ENCODE measurements at regions not wholly inside any gene's neighbourhood (a gene's known extent, or its start where the extent isn't known, plus 50 kb on each side); places are given as distances from the start of the nearest gene placed in this dataset.

DNA sequence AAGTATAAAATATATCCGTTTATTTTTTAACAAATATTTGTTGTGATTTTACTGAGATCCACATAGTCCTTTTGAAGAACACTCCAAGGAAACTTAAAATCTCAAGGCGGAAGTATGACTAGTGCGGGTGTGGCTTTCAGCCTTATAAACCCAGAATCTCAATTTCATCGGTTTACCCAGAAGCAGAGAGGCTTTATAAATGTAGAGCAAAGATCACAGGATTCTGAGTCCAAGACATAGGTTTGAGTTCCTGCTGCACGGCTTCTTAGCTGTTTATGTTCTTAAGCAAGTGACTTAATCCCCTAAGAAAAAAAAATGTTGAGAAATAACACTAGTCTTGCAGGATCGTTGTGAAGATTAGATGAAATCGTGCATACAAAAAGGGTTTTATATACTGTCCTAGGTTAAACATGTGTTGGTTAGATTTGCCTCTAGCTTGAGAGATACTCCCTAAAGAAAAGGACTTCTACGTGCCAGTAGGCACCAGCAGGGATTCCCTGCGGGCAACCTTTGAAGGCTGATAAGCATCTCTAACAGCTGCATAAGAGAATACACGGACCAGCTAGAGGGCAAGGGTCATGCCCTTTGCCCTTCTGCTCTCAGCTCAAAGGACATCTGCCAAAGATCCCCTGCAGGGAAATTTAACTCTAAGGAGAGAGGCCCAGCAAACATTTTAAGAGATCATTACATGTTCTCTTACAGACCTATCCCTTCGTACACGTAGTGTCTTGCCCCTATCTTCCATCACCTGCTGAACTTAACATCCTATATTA, 130.4 kb upstream of the MIR17HG start:
- TF ChIP-seq, protein P1, sequence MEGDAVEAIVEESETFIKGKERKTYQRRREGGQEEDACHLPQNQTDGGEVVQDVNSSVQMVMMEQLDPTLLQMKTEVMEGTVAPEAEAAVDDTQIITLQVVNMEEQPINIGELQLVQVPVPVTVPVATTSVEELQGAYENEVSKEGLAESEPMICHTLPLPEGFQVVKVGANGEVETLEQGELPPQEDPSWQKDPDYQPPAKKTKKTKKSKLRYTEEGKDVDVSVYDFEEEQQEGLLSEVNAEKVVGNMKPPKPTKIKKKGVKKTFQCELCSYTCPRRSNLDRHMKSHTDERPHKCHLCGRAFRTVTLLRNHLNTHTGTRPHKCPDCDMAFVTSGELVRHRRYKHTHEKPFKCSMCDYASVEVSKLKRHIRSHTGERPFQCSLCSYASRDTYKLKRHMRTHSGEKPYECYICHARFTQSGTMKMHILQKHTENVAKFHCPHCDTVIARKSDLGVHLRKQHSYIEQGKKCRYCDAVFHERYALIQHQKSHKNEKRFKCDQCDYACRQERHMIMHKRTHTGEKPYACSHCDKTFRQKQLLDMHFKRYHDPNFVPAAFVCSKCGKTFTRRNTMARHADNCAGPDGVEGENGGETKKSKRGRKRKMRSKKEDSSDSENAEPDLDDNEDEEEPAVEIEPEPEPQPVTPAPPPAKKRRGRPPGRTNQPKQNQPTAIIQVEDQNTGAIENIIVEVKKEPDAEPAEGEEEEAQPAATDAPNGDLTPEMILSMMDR (IDR thresholded peaks at IDR 0.05; ENCODE audit: insufficient read depth, low read length), result no peak
- TF ChIP-seq, protein P2, sequence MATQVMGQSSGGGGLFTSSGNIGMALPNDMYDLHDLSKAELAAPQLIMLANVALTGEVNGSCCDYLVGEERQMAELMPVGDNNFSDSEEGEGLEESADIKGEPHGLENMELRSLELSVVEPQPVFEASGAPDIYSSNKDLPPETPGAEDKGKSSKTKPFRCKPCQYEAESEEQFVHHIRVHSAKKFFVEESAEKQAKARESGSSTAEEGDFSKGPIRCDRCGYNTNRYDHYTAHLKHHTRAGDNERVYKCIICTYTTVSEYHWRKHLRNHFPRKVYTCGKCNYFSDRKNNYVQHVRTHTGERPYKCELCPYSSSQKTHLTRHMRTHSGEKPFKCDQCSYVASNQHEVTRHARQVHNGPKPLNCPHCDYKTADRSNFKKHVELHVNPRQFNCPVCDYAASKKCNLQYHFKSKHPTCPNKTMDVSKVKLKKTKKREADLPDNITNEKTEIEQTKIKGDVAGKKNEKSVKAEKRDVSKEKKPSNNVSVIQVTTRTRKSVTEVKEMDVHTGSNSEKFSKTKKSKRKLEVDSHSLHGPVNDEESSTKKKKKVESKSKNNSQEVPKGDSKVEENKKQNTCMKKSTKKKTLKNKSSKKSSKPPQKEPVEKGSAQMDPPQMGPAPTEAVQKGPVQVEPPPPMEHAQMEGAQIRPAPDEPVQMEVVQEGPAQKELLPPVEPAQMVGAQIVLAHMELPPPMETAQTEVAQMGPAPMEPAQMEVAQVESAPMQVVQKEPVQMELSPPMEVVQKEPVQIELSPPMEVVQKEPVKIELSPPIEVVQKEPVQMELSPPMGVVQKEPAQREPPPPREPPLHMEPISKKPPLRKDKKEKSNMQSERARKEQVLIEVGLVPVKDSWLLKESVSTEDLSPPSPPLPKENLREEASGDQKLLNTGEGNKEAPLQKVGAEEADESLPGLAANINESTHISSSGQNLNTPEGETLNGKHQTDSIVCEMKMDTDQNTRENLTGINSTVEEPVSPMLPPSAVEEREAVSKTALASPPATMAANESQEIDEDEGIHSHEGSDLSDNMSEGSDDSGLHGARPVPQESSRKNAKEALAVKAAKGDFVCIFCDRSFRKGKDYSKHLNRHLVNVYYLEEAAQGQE (IDR thresholded peaks at IDR 0.05; ENCODE audit: insufficient replicate concordance, low read depth), result no peak
